ENCODE measurements at regions not wholly inside any gene's neighbourhood (a gene's known extent, or its start where the extent isn't known, plus 50 kb on each side); places are given as distances from the start of the nearest gene placed in this dataset.

DNA sequence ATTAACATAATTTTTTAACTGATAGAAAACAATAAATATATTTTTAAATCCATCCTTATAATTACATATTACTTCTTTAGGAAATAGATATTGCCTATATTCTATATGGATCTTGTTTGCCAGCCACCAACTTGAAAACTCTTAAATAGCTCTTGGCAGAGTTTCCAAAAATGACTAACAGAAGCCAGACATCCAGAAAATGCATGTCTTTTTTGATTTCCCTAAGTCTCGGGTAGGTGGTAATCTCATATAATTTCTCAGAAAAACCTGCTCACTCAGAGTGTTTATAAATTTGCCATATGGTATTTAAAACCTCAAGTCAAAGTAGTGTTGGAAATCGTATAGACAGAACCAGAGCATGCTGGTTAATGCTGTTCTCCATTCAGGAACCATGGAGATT lies 360.4 kb upstream of the FOXG1 start:
- no peak for TF ChIP-seq EZH2 (IDR thresholded peaks at IDR 0.05; ENCODE audit: low read length)
- H3K9me1 ChIP-seq (ENCODE audit: control insufficient read depth, extremely low read depth, insufficient read depth, low read length), result no peaks in the 10 kb centered on the region
- DNase-seq (ENCODE audit: low read depth, low spot score), result no peak
- no peak overlapping the region for H3K4me3 ChIP-seq (ENCODE audit: control insufficient read depth in 2 of 3, extremely low read depth in 1 of 3, insufficient read depth in 2 of 3, low read depth in 1 of 3, low read length in 3 of 3)
- no peaks in the 10 kb centered on the region for H4K20me1 ChIP-seq (ENCODE audit: control insufficient read depth, extremely low read depth, insufficient read depth, low read length)
- no peak overlapping the region for H3K9ac ChIP-seq (ENCODE audit: control insufficient read depth, extremely low read depth, insufficient read depth, low read length)
- no peaks in the 10 kb centered on the region for H3K27me3 ChIP-seq (ENCODE audit: control insufficient read depth, extremely low read depth, insufficient read depth, low read length)
- dilution Hi-C loops (cut with MboI; ENCODE audit: extremely low pct_ligation_motif_present, low sequenced_read_pairs), result no loop called here
- no peak overlapping the region for H3K27ac ChIP-seq (ENCODE audit: control insufficient read depth, insufficient read depth, low read length)
- no peak overlapping the region for H2AFZ ChIP-seq (ENCODE audit: control insufficient read depth, low read length)
- no peak for FAIRE-seq
- no peaks in the 10 kb centered on the region for H3K36me3 ChIP-seq (ENCODE audit: control insufficient read depth in 2 of 2, extremely low read depth in 1 of 2, insufficient read depth in 2 of 2, low read length in 2 of 2)
- H3K79me2 ChIP-seq (ENCODE audit: control insufficient read depth, insufficient read depth, low read length), result no peaks in the 10 kb centered on the region
- no peak overlapping the region for H3K4me2 ChIP-seq (ENCODE audit: control insufficient read depth, extremely low read depth, insufficient read depth, low read depth, low read length)
- no peaks in the 10 kb centered on the region for H3K9me3 ChIP-seq (ENCODE audit: control insufficient read depth, low read depth, low read length)
- no peaks in the 10 kb centered on the region for H3K4me1 ChIP-seq (ENCODE audit: control insufficient read depth, extremely low read depth, insufficient read depth, low read length)

DNA sequence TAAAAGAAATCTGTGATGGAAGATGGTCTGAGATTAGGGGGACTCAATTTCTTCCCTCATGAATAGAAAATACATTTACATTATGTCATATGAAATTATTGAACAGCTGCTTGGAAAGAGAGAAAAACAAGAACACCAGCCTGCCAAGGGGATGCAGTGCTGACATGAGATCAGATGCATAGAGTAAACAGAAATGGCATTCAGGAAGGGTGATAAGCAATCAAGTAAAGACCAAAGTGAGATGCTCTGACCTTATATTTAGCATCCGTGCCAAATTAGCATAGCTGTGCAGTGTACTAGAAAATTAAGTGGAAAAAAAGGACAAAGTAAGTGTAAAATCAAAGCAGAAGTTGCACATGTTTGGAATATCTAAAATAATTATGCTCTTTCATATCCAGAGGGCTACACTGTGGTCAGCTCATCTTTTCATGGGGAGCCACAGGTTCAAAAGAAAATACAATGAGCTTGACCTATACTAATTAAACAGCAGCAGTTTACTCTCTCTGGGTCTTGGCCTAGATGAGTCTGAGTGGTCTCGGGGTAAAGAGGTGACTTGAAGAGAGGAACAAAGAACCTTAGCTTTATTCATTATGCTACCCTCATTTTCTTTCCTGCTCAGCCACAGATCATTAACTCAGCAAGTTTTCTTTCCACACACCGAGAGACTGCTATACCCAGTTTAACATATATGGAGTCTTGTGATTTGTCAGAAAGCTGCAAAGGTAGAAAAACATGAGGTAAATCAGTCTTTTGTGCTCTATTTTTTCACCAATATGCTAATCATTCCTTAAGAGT lies 359.4 kb upstream of the FOXG1 start:
- FAIRE-seq (no peak), DNase-seq (ENCODE audit: low read depth, low spot score) (no peak)
- Histone ChIP-seq H3K9me3 (ENCODE audit: control insufficient read depth, low read depth, low read length) (no peaks in the 10 kb centered on the region), H3K4me2 (ENCODE audit: control insufficient read depth, extremely low read depth, insufficient read depth, low read depth, low read length) (no peak overlapping the region), H3K27ac (ENCODE audit: control insufficient read depth, insufficient read depth, low read length) (no peak overlapping the region), H4K20me1 (ENCODE audit: control insufficient read depth, extremely low read depth, insufficient read depth, low read length) (no peaks in the 10 kb centered on the region), H3K9me1 (ENCODE audit: control insufficient read depth, extremely low read depth, insufficient read depth, low read length) (no peaks in the 10 kb centered on the region), H3K27me3 (ENCODE audit: control insufficient read depth, extremely low read depth, insufficient read depth, low read length) (no peaks in the 10 kb centered on the region), H3K4me3 (ENCODE audit: control insufficient read depth in 2 of 3, extremely low read depth in 1 of 3, insufficient read depth in 2 of 3, low read depth in 1 of 3, low read length in 3 of 3) (no peak overlapping the region), H3K9ac (ENCODE audit: control insufficient read depth, extremely low read depth, insufficient read depth, low read length) (no peak overlapping the region), H3K4me1 (ENCODE audit: control insufficient read depth, extremely low read depth, insufficient read depth, low read length) (no peaks in the 10 kb centered on the region), H3K36me3 (ENCODE audit: control insufficient read depth in 2 of 2, extremely low read depth in 1 of 2, insufficient read depth in 2 of 2, low read length in 2 of 2) (no peaks in the 10 kb centered on the region), H2AFZ (ENCODE audit: control insufficient read depth, low read length) (no peak overlapping the region), H3K79me2 (ENCODE audit: control insufficient read depth, insufficient read depth, low read length) (no peaks in the 10 kb centered on the region)
- TF ChIP-seq, protein P1, sequence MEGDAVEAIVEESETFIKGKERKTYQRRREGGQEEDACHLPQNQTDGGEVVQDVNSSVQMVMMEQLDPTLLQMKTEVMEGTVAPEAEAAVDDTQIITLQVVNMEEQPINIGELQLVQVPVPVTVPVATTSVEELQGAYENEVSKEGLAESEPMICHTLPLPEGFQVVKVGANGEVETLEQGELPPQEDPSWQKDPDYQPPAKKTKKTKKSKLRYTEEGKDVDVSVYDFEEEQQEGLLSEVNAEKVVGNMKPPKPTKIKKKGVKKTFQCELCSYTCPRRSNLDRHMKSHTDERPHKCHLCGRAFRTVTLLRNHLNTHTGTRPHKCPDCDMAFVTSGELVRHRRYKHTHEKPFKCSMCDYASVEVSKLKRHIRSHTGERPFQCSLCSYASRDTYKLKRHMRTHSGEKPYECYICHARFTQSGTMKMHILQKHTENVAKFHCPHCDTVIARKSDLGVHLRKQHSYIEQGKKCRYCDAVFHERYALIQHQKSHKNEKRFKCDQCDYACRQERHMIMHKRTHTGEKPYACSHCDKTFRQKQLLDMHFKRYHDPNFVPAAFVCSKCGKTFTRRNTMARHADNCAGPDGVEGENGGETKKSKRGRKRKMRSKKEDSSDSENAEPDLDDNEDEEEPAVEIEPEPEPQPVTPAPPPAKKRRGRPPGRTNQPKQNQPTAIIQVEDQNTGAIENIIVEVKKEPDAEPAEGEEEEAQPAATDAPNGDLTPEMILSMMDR (optimal IDR thresholded peaks at IDR 0.05 in 1 of 3, IDR thresholded peaks at IDR 0.05 in 1 of 3, conservative IDR thresholded peaks at IDR 0.05 in 1 of 3; ENCODE audit: extremely low read depth in 1 of 3, insufficient read depth in 2 of 3, low read length in 3 of 3), result no peak
- no peak for TF ChIP-seq EZH2 (IDR thresholded peaks at IDR 0.05; ENCODE audit: low read length)
- dilution Hi-C loops (cut with MboI; ENCODE audit: extremely low pct_ligation_motif_present, low sequenced_read_pairs), result no loop called here

DNA sequence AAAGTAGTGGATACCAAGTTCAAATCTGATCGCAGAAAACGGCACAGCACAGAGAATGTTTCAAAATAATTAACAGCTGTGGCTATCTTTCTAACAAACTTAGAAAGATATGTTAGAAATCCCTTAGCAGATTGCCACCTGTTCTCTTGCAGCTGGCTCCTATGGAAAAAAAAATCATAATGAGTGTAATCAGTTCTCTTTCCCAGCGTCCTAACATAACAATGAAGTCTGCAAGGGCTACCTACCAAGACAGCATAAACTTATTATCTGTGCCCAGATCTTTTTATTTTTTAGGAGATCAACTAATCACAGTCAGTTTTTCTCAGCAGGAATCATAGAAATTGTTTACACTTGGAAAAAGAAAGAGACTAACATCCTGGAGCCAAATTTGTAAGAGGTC lies 358.6 kb upstream of the FOXG1 start:
- H4K20me1 ChIP-seq (ENCODE audit: control insufficient read depth, extremely low read depth, insufficient read depth, low read length), result no peaks in the 10 kb centered on the region
- no peak overlapping the region for H3K27ac ChIP-seq (ENCODE audit: control insufficient read depth, insufficient read depth, low read length)
- no peaks in the 10 kb centered on the region for H3K4me1 ChIP-seq (ENCODE audit: control insufficient read depth, extremely low read depth, insufficient read depth, low read length)
- no peak overlapping the region for H2AFZ ChIP-seq (ENCODE audit: control insufficient read depth, low read length)
- H3K4me3 ChIP-seq (ENCODE audit: control insufficient read depth in 2 of 3, extremely low read depth in 1 of 3, insufficient read depth in 2 of 3, low read depth in 1 of 3, low read length in 3 of 3), result no peak overlapping the region
- TF ChIP-seq EZH2 (IDR thresholded peaks at IDR 0.05; ENCODE audit: low read length), result no peak
- TF ChIP-seq, protein P1 (optimal IDR thresholded peaks at IDR 0.05 in 1 of 3, IDR thresholded peaks at IDR 0.05 in 1 of 3, conservative IDR thresholded peaks at IDR 0.05 in 1 of 3; ENCODE audit: extremely low read depth in 1 of 3, insufficient read depth in 2 of 3, low read length in 3 of 3), result no peak
- no peaks in the 10 kb centered on the region for H3K9me3 ChIP-seq (ENCODE audit: control insufficient read depth, low read depth, low read length)
- dilution Hi-C loops (cut with MboI; ENCODE audit: extremely low pct_ligation_motif_present, low sequenced_read_pairs), result no loop called here
- no peak for FAIRE-seq
- no peak for DNase-seq (ENCODE audit: low read depth, low spot score)
- no peaks in the 10 kb centered on the region for H3K27me3 ChIP-seq (ENCODE audit: control insufficient read depth, extremely low read depth, insufficient read depth, low read length)
- no peak overlapping the region for H3K9ac ChIP-seq (ENCODE audit: control insufficient read depth, extremely low read depth, insufficient read depth, low read length)
- H3K4me2 ChIP-seq (ENCODE audit: control insufficient read depth, extremely low read depth, insufficient read depth, low read depth, low read length), result no peak overlapping the region
- H3K9me1 ChIP-seq (ENCODE audit: control insufficient read depth, extremely low read depth, insufficient read depth, low read length), result no peaks in the 10 kb centered on the region
- H3K36me3 ChIP-seq (ENCODE audit: control insufficient read depth in 2 of 2, extremely low read depth in 1 of 2, insufficient read depth in 2 of 2, low read length in 2 of 2), result no peaks in the 10 kb centered on the region
- H3K79me2 ChIP-seq (ENCODE audit: control insufficient read depth, insufficient read depth, low read length), result no peaks in the 10 kb centered on the region

Data from keratinocyte (primary cell).